ENCODE measurements at regions not wholly inside any gene's neighbourhood (a gene's known extent, or its start where the extent isn't known, plus 50 kb on each side); places are given as distances from the start of the nearest gene placed in this dataset.

DNA sequence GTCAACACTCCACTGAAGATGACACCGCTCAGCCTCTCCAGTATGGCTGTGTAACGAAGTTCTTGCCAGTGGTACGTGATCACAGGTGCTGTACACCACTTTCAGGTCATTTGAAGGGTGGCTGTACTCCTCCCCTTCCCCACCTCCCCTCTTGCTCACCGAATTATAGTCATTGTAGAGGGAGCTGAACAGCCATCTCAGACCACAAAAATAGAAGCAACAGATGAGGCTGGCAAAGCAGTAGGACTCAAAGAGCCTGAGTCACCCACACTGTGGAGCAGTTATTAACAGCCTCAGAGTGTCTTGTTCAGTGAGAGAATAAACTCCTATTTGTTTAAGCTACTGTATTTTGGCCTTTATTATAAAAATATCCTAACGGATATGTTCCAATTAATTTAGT lies 192.5 kb upstream of the MCHR2 start:
- H3K27ac ChIP-seq (ENCODE audit: low read depth in 2 of 2, low read length in 2 of 2): no peak overlapping the region
- no peaks in the 10 kb centered on the region for H3K4me1 ChIP-seq (ENCODE audit: control insufficient read depth in 2 of 2, insufficient read depth in 2 of 2, low read length in 2 of 2)
- no peak overlapping the region for H3K4me3 ChIP-seq (ENCODE audit: low read length in 2 of 2)
- H3K27me3 ChIP-seq (ENCODE audit: control insufficient read depth in 2 of 2, insufficient read depth in 2 of 2, low read length in 2 of 2): no peaks in the 10 kb centered on the region
- no peaks in the 10 kb centered on the region for H3K36me3 ChIP-seq (ENCODE audit: control insufficient read depth in 2 of 2, insufficient read depth in 2 of 2, low read length in 2 of 2)
- H3K9me3 ChIP-seq (ENCODE audit: control insufficient read depth in 2 of 2, low read length in 2 of 2): no peaks in the 10 kb centered on the region
- no peak overlapping the region for H3K9ac ChIP-seq (ENCODE audit: low read depth in 1 of 2, low read length in 2 of 2)

DNA sequence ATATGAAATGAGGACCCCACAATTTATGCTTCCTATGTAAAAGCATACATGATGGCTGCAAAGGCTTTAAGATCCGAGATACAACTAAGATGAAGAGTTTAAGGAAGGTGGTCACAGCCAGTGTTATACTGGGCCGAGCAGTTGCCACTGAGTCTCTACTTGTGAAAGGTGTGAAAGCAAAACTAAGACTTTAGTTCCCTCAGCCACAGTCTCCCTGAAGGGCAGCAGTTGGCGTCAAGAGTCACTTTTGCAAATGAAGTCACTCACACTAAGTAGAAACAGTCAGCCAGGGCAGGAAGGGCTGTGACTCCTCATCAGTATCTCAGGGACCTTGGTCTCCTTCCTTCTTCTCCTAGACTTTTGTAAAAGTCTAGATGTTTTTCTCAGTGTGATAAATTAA lies 191.6 kb upstream of the MCHR2 start:
- Histone ChIP-seq H3K9me3 (ENCODE audit: control insufficient read depth in 2 of 2, low read length in 2 of 2) (no peaks in the 10 kb centered on the region), H3K4me3 (ENCODE audit: low read length in 2 of 2) (no peak overlapping the region), H3K27ac (ENCODE audit: low read depth in 2 of 2, low read length in 2 of 2) (no peak overlapping the region), H3K9ac (ENCODE audit: low read depth in 1 of 2, low read length in 2 of 2) (no peak overlapping the region), H3K27me3 (ENCODE audit: control insufficient read depth in 2 of 2, insufficient read depth in 2 of 2, low read length in 2 of 2) (no peaks in the 10 kb centered on the region), H3K4me1 (ENCODE audit: control insufficient read depth in 2 of 2, insufficient read depth in 2 of 2, low read length in 2 of 2) (no peaks in the 10 kb centered on the region), H3K36me3 (ENCODE audit: control insufficient read depth in 2 of 2, insufficient read depth in 2 of 2, low read length in 2 of 2) (no peaks in the 10 kb centered on the region)

DNA sequence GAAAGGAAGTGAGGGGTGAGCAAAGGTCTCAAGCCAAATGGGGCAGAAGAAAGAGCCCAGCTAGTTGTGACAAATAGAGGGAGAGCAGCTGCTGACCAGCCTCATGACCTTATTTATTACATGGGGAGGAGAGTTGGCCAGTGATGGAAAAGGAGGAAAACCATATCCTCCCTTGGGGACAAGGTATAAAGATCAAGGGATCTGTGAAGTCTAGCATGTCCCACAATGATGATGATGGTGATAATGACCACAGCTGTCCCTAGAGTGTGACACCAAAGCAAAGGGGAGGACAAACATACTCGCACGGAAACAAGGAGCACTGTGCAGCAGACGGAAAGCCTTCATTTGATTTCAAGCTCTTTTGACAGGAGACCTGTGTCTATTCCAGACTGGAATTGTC lies 190.4 kb upstream of the MCHR2 start:
- no peaks in the 10 kb centered on the region for H3K27me3 ChIP-seq (ENCODE audit: control insufficient read depth in 2 of 2, insufficient read depth in 2 of 2, low read length in 2 of 2)
- no peaks in the 10 kb centered on the region for H3K9me3 ChIP-seq (ENCODE audit: control insufficient read depth in 2 of 2, low read length in 2 of 2)
- H3K27ac ChIP-seq (ENCODE audit: low read depth in 2 of 2, low read length in 2 of 2): no peak overlapping the region
- no peaks in the 10 kb centered on the region for H3K4me1 ChIP-seq (ENCODE audit: control insufficient read depth in 2 of 2, insufficient read depth in 2 of 2, low read length in 2 of 2)
- no peak overlapping the region for H3K9ac ChIP-seq (ENCODE audit: low read depth in 1 of 2, low read length in 2 of 2)
- no peak overlapping the region for H3K4me3 ChIP-seq (ENCODE audit: low read length in 2 of 2)
- H3K36me3 ChIP-seq (ENCODE audit: control insufficient read depth in 2 of 2, insufficient read depth in 2 of 2, low read length in 2 of 2): no peaks in the 10 kb centered on the region

DNA sequence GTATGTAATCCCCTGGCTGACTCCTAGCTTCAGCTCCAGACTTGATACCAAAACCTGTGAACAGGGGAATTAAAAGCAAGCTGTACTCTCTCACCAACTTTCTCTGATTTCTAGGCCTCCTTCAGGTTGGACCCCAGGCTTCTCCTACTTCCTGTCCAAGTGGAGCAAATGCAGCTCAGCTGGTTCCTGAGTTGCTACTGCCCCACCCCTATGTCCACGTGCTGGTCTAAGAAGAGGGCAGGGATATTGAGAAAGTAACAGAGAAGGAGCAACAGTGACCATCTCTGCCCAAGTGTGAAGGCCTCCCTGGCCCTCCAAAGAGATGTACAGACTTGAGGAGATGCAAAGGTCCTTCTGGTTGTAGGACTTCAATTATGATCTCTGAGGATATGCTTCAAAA lies 188.3 kb upstream of the MCHR2 start:
- no peaks in the 10 kb centered on the region for H3K36me3 ChIP-seq (ENCODE audit: control insufficient read depth in 2 of 2, insufficient read depth in 2 of 2, low read length in 2 of 2)
- no peaks in the 10 kb centered on the region for H3K4me1 ChIP-seq (ENCODE audit: control insufficient read depth in 2 of 2, insufficient read depth in 2 of 2, low read length in 2 of 2)
- no peak overlapping the region for H3K9ac ChIP-seq (ENCODE audit: low read depth in 1 of 2, low read length in 2 of 2)
- no peaks in the 10 kb centered on the region for H3K27me3 ChIP-seq (ENCODE audit: control insufficient read depth in 2 of 2, insufficient read depth in 2 of 2, low read length in 2 of 2)
- no peak overlapping the region for H3K4me3 ChIP-seq (ENCODE audit: low read length in 2 of 2)
- no peaks in the 10 kb centered on the region for H3K9me3 ChIP-seq (ENCODE audit: control insufficient read depth in 2 of 2, low read length in 2 of 2)
- no peak overlapping the region for H3K27ac ChIP-seq (ENCODE audit: low read depth in 2 of 2, low read length in 2 of 2)

DNA sequence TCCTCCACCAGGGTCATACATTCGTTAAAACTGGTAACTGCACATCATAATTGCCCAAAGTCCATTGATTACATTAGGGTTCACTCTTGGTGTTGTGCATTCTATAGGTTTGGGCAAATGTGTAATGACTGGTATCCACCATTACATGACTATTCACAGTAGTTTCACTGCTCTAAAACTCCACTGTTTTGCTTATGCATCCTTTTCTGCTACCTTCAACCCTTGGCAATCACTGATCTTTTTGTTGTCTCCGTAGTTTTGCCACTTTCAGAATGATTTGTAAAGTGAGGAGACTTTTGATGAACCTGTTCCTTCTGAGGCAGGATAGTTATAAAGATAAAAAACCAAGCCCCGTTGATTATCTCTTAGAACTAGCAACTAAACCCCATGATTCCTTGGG lies 187.3 kb upstream of the MCHR2 start:
- H3K9ac ChIP-seq (ENCODE audit: low read depth in 1 of 2, low read length in 2 of 2): no peak overlapping the region
- H3K36me3 ChIP-seq (ENCODE audit: control insufficient read depth in 2 of 2, insufficient read depth in 2 of 2, low read length in 2 of 2): no peaks in the 10 kb centered on the region
- H3K4me1 ChIP-seq (ENCODE audit: control insufficient read depth in 2 of 2, insufficient read depth in 2 of 2, low read length in 2 of 2): no peaks in the 10 kb centered on the region
- no peak overlapping the region for H3K4me3 ChIP-seq (ENCODE audit: low read length in 2 of 2)
- H3K27ac ChIP-seq (ENCODE audit: low read depth in 2 of 2, low read length in 2 of 2): no peak overlapping the region
- H3K9me3 ChIP-seq (ENCODE audit: control insufficient read depth in 2 of 2, low read length in 2 of 2): no peaks in the 10 kb centered on the region
- no peaks in the 10 kb centered on the region for H3K27me3 ChIP-seq (ENCODE audit: control insufficient read depth in 2 of 2, insufficient read depth in 2 of 2, low read length in 2 of 2)

DNA sequence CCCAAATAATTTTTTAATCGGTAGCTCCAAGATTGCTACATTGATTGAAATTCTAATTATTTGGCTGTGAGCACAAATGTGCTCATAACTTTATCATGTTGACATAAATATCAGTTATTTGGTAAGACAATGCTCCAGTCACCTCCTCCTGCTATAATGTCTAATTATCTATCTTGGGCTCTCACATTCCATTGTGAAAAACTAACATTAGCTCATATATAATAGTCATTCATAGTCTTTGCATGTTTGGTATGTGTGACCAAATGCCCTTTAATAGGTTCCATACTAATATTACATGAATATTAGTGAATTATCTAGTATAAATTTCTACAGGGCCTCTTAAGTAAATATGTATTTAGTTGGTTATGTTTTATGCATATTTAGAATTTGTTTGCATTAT lies 185.6 kb upstream of the MCHR2 start:
- H3K27me3 ChIP-seq (ENCODE audit: control insufficient read depth in 2 of 2, insufficient read depth in 2 of 2, low read length in 2 of 2): no peaks in the 10 kb centered on the region
- no peak overlapping the region for H3K27ac ChIP-seq (ENCODE audit: low read depth in 2 of 2, low read length in 2 of 2)
- no peaks in the 10 kb centered on the region for H3K36me3 ChIP-seq (ENCODE audit: control insufficient read depth in 2 of 2, insufficient read depth in 2 of 2, low read length in 2 of 2)
- no peaks in the 10 kb centered on the region for H3K9me3 ChIP-seq (ENCODE audit: control insufficient read depth in 2 of 2, low read length in 2 of 2)
- no peak overlapping the region for H3K4me3 ChIP-seq (ENCODE audit: low read length in 2 of 2)
- no peaks in the 10 kb centered on the region for H3K4me1 ChIP-seq (ENCODE audit: control insufficient read depth in 2 of 2, insufficient read depth in 2 of 2, low read length in 2 of 2)
- no peak overlapping the region for H3K9ac ChIP-seq (ENCODE audit: low read depth in 1 of 2, low read length in 2 of 2)

DNA sequence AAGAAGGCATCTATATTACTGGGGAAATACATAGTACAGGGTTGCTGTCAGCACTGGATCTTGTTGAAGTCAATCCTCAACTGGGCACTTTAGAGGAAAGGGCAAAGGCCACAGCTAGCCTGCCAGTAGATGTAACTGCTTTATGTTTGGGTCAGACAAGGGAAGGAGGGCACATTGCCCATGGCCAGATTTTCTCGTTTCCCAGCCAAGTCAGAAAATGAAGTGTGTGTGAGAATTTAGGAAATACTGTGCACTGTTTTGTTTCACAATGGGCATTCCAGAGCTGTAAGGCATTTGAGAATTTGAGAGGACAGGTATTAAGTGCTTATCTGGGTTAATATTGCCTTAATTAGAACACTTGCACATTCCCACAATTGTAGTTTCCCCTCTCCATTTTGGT lies 183.9 kb upstream of the MCHR2 start:
- Histone ChIP-seq H3K9ac (ENCODE audit: low read depth in 1 of 2, low read length in 2 of 2) (no peak overlapping the region), H3K4me3 (ENCODE audit: low read length in 2 of 2) (no peak overlapping the region), H3K27ac (ENCODE audit: low read depth in 2 of 2, low read length in 2 of 2) (no peak overlapping the region), H3K4me1 (ENCODE audit: control insufficient read depth in 2 of 2, insufficient read depth in 2 of 2, low read length in 2 of 2) (no peaks in the 10 kb centered on the region), H3K27me3 (ENCODE audit: control insufficient read depth in 2 of 2, insufficient read depth in 2 of 2, low read length in 2 of 2) (no peaks in the 10 kb centered on the region), H3K36me3 (ENCODE audit: control insufficient read depth in 2 of 2, insufficient read depth in 2 of 2, low read length in 2 of 2) (no peaks in the 10 kb centered on the region), H3K9me3 (ENCODE audit: control insufficient read depth in 2 of 2, low read length in 2 of 2) (no peaks in the 10 kb centered on the region)

DNA sequence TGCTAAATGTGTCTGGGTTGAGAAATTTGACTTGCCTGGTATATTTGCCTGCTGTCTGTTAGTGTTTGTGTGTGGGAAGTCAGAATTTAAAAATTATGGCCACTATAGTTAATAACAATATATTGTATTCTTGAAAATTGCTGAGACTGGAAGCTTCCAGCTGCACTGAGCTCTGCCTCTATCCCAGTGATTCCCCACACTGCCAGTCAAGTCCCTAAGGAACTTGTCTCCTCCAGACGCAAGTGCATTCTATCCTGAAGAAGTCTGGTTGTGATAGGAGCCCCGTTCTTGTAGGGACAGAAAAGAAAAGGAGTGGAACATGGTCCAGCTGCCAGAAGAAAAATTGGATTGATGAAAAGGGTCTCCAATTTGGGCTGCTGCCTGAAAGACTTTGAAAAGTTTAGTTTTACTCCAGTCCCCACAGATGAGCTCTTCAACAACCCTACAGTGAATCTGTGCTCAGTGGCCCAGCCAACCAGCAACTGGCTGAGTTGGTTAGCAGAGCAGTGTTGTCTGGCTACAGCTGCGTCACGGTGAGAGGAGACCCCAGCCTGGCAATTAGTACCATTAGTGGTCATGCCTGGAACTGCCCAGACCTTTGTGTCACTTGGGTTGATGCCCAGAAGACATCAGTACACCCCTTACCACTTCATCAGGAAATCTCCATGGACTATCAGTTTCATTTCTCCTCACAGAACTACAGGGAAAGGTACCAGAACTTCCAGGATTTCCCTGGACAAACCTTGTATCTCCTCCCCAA lies 183.1 kb upstream of the MCHR2 start:
- H3K36me3 ChIP-seq (ENCODE audit: control insufficient read depth in 2 of 2, insufficient read depth in 2 of 2, low read length in 2 of 2): no peaks in the 10 kb centered on the region
- H3K9me3 ChIP-seq (ENCODE audit: control insufficient read depth in 2 of 2, low read length in 2 of 2): no peaks in the 10 kb centered on the region
- H3K9ac ChIP-seq (ENCODE audit: low read depth in 1 of 2, low read length in 2 of 2): no peak overlapping the region
- no peak overlapping the region for H3K27ac ChIP-seq (ENCODE audit: low read depth in 2 of 2, low read length in 2 of 2)
- H3K4me1 ChIP-seq (ENCODE audit: control insufficient read depth in 2 of 2, insufficient read depth in 2 of 2, low read length in 2 of 2): no peaks in the 10 kb centered on the region
- no peak overlapping the region for H3K4me3 ChIP-seq (ENCODE audit: low read length in 2 of 2)
- H3K27me3 ChIP-seq (ENCODE audit: control insufficient read depth in 2 of 2, insufficient read depth in 2 of 2, low read length in 2 of 2): no peaks in the 10 kb centered on the region

DNA sequence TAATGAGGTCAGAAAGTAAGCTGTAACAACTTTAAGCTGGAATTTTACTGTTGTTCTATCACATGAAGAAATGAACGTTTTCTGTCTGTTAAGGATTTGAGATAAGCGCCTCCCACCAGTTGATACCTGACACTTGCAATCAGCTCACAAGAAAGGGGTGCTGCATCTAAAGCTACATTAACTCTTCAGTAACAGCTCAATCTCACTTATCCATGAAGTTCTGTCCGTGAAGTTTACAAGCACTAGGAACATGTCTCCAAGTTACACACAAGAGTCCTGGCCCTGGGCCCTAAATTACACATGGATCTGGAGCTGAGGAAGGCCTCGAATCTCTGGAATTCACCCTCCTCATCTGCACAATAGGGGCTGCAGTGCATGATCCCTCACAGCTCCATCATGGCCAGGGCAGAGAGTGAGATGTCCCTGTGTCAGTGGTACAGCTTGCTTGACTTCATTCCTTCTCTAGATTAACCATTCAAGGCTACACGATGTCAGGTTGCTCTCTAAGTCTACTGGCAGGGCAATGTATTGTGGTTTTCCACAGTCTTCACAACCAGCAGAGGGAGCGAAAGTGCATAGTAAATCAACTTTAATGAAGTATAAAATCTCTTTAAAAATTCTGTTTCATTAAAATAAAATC lies 182.4 kb upstream of the MCHR2 start:
- Histone ChIP-seq H3K36me3 (ENCODE audit: control insufficient read depth in 2 of 2, insufficient read depth in 2 of 2, low read length in 2 of 2) (no peaks in the 10 kb centered on the region), H3K4me1 (ENCODE audit: control insufficient read depth in 2 of 2, insufficient read depth in 2 of 2, low read length in 2 of 2) (no peaks in the 10 kb centered on the region), H3K27ac (ENCODE audit: low read depth in 2 of 2, low read length in 2 of 2) (no peak overlapping the region), H3K4me3 (ENCODE audit: low read length in 2 of 2) (no peak overlapping the region), H3K9me3 (ENCODE audit: control insufficient read depth in 2 of 2, low read length in 2 of 2) (no peaks in the 10 kb centered on the region), H3K9ac (ENCODE audit: low read depth in 1 of 2, low read length in 2 of 2) (no peak overlapping the region), H3K27me3 (ENCODE audit: control insufficient read depth in 2 of 2, insufficient read depth in 2 of 2, low read length in 2 of 2) (no peaks in the 10 kb centered on the region)

DNA sequence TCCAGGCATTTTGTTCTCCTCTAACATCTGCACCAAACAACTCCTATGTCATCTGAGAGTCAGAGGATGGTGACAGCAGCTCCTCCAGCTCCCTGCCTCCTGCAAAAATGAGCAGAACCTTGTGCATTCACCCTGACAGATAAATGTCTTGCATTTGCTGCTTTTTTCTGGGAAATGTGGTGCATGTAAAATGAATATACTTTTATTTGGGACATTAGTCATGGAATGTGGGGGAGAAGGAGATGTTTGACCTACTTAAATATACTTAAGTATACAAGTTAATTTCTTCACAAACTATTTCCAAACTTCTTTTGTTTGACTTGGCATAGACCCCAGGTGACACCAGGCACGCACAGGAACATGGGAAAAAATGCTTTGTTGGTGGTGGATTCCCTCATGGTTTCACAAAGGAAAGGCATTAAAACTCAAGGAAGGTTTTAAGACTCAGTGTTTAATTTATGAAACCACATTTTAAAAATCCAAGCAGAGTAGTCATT lies 181.8 kb upstream of the MCHR2 start:
- no peak overlapping the region for H3K27ac ChIP-seq (ENCODE audit: low read depth in 2 of 2, low read length in 2 of 2)
- H3K9me3 ChIP-seq (ENCODE audit: control insufficient read depth in 2 of 2, low read length in 2 of 2): no peaks in the 10 kb centered on the region
- no peaks in the 10 kb centered on the region for H3K27me3 ChIP-seq (ENCODE audit: control insufficient read depth in 2 of 2, insufficient read depth in 2 of 2, low read length in 2 of 2)

More for the DNA sequence above, 181.8 kb upstream of the MCHR2 start:
- Histone ChIP-seq H3K4me3 (ENCODE audit: low read length in 2 of 2) (no peak overlapping the region), H3K9ac (ENCODE audit: low read depth in 1 of 2, low read length in 2 of 2) (no peak overlapping the region), H3K4me1 (ENCODE audit: control insufficient read depth in 2 of 2, insufficient read depth in 2 of 2, low read length in 2 of 2) (no peaks in the 10 kb centered on the region), H3K36me3 (ENCODE audit: control insufficient read depth in 2 of 2, insufficient read depth in 2 of 2, low read length in 2 of 2) (no peaks in the 10 kb centered on the region)

All from mucosa of rectum (tissue), 2 donors.